Effector memory CD4-positive, alpha-beta T cell (primary cell): ENCODE measurements at regions not wholly inside any gene's neighbourhood (a gene's known extent, or its start where the extent isn't known, plus 50 kb on each side); places are given as distances from the start of the nearest gene placed in this dataset.

Experiments used
- DNase-seq, 3 donors: peaks; one replicate each; pipeline ENCODE4 v3.0.0-alpha.2; 2020
- H3K27ac ChIP-seq: 2 replicates; pipeline ENCODE4 v1.7.0; 2013; ENCODE audit warnings: mild to moderate bottlenecking, low read length, moderate library complexity; ENCODE audit not compliant: insufficient read depth, poor library complexity, severe bottlenecking
- H3K27me3 ChIP-seq: replicated peaks from 2 replicates; pipeline ENCODE4 v1.7.0; 2013; ENCODE audit warnings: mild to moderate bottlenecking, low read length; ENCODE audit not compliant: insufficient read depth, control insufficient read depth, poor library complexity, severe bottlenecking
- H3K36me3 ChIP-seq: 2 replicates; pipeline ENCODE4 v1.7.0; 2013; ENCODE audit warnings: mild to moderate bottlenecking, low read length, moderate library complexity; ENCODE audit not compliant: control insufficient read depth, insufficient read depth
- H3K4me1 ChIP-seq: 2 replicates; pipeline ENCODE4 v1.7.0; 2013; ENCODE audit warnings: low read length, mild to moderate bottlenecking; ENCODE audit not compliant: control insufficient read depth, insufficient read depth, poor library complexity, severe bottlenecking
- H3K4me3 ChIP-seq: 2 replicates; pipeline ENCODE4 v1.7.0; 2013; ENCODE audit warnings: low read length, low read depth, mild to moderate bottlenecking; ENCODE audit not compliant: insufficient read depth, poor library complexity, severe bottlenecking
- H3K9me3 ChIP-seq: 2 replicates; pipeline ENCODE4 v1.7.0; 2013; ENCODE audit warnings: mild to moderate bottlenecking, low read length, moderate library complexity; ENCODE audit not compliant: control insufficient read depth

DNA sequence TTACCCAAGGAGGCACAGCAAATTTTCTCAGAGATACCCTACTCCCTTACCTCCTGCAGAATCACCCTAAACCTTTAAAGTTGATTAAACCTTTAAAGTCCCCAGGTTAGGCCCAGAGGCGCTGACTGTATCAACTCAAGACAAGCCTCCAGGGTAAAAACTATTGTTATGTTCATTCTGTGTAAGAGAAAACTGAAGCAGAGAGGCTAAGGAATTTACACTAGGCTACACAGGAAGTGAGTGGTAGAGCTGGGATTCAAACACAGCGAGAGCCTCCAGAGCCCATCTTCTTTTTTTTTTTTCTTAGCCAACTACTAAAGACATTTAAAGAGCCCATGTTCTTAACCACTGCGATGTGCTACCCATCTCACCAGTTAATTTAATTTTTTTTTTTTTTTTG lies 56.3 kb upstream of the GRK3 start:
- no peak overlapping the region for H3K4me3 ChIP-seq
- H3K4me1 ChIP-seq = no peaks in the 10 kb centered on the region
- H3K36me3 ChIP-seq = peaks cover 6% of the 10 kb centered on the region
- H3K27me3 ChIP-seq = no peaks in the 10 kb centered on the region
- DNase-seq = no peak
- H3K27ac ChIP-seq = no peak overlapping the region
- H3K9me3 ChIP-seq = no peaks in the 10 kb centered on the region

DNA sequence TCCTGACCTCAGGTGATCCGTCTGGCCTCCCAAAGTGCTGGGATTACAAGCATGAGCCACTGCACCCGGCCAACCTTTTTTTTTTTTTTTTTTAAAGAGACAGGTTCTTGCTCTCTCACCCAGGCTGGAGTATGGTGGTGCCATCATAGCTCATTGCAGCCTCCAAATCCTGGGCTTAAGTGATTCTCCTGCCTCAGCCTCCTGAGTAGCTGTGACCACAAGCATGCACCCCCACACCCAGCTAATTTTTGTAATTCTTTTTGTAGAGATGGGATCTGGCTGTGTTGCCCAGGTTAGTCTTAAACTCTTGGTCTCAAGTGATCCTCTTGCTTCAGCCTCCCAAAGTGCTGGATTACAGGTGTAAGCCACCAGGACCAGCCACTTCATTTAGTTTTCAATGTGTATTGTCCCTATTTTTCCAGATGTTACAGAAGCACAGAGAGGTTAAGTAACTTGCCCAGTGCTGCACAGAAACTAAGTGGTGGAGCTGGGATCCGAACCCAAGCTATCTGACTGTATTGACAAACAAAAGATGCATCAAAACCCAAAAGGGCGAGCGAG lies 55.6 kb upstream of the GRK3 start:
- Histone ChIP-seq H3K9me3 (no peaks in the 10 kb centered on the region), H3K4me3 (no peak overlapping the region), H3K4me1 (no peaks in the 10 kb centered on the region), H3K27ac (no peak overlapping the region), H3K27me3 (no peaks in the 10 kb centered on the region), H3K36me3 (peaks cover 6% of the 10 kb centered on the region)
- DNase-seq = no peak

GRCh38 chr22:25509374-25509791 lies 55.1 kb upstream of the GRK3 start:
- no peak for DNase-seq
- Histone ChIP-seq H3K27me3 (no peaks in the 10 kb centered on the region), H3K4me3 (no peak overlapping the region), H3K4me1 (no peaks in the 10 kb centered on the region), H3K36me3 (peaks cover 6% of the 10 kb centered on the region), H3K9me3 (no peaks in the 10 kb centered on the region), H3K27ac (no peak overlapping the region)

- Histone ChIP-seq H3K27ac (no peak overlapping the region), H3K4me3 (no peak overlapping the region), H3K4me1 (no peaks in the 10 kb centered on the region), H3K27me3 (no peaks in the 10 kb centered on the region), H3K9me3 (no peaks in the 10 kb centered on the region), H3K36me3 (peaks cover 6% of the 10 kb centered on the region)
- no peak for DNase-seq
Observed at GRCh38 chr22:25510876-25511275, 53.6 kb upstream of the GRK3 start.

- Histone ChIP-seq H3K36me3 (peaks cover 6% of the 10 kb centered on the region), H3K27ac (no peak overlapping the region), H3K4me1 (no peaks in the 10 kb centered on the region), H3K4me3 (no peak overlapping the region), H3K27me3 (no peaks in the 10 kb centered on the region), H3K9me3 (no peaks in the 10 kb centered on the region)
- DNase-seq = no peak
Observed at GRCh38 chr22:25511725-25512124, 52.8 kb upstream of the GRK3 start.

DNA sequence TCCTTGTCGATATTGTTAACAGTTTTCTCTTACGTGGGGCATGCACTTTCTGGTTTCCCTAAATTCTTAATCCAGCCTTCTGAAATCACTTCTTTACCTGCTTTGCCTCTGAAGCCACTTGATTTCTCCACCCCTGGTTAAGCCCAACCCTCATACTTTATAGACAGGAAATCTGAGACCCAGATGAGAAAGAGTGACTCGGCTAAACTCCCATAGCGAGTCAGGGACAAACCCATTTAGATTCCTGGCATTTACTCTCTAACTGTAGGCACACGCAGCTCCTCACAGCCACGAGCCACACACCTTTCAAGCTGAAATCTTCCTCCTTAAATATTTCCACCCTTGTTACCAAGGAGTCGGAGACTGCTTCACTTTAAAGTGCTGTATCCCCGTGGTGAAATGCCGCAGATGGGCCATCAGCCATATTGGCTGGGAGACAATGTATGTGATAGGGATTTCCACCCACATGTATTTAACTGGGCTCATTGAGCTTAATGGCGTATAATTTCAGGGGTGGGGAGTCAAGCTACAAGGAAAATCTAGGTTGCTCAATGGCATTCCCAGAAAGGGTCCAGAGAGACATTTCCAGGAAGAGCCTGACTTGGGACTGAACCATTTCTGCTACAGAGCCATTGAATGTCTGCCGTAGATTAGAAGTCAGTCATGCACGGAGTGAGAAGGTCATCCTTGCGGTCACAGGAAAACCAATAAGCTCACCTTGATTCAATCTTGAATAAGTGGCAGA lies 49.9 kb upstream of the GRK3 start:
- Histone ChIP-seq H3K36me3 (peaks cover 6% of the 10 kb centered on the region), H3K27me3 (no peaks in the 10 kb centered on the region), H3K4me3 (no peak overlapping the region), H3K4me1 (no peaks in the 10 kb centered on the region), H3K9me3 (no peaks in the 10 kb centered on the region), H3K27ac (no peak overlapping the region)
- DNase-seq = no peak
